CD4-positive, alpha-beta T cell treated with Interleukin-10 for 1 hour (primary cell): ENCODE measurements at regions not wholly inside any gene's neighbourhood (a gene's known extent, or its start where the extent isn't known, plus 50 kb on each side); places are given as distances from the start of the nearest gene placed in this dataset.
"Not testable (repeated sequence)": the region's sequence is repeated elsewhere in the genome, so short reads cannot be mapped to it uniquely, and the experiment has no call there.

ENCODE experiments used
- DNase-seq: peaks from one replicate; pipeline ENCODE4 v3.0.0-alpha.2; 2020

DNA sequence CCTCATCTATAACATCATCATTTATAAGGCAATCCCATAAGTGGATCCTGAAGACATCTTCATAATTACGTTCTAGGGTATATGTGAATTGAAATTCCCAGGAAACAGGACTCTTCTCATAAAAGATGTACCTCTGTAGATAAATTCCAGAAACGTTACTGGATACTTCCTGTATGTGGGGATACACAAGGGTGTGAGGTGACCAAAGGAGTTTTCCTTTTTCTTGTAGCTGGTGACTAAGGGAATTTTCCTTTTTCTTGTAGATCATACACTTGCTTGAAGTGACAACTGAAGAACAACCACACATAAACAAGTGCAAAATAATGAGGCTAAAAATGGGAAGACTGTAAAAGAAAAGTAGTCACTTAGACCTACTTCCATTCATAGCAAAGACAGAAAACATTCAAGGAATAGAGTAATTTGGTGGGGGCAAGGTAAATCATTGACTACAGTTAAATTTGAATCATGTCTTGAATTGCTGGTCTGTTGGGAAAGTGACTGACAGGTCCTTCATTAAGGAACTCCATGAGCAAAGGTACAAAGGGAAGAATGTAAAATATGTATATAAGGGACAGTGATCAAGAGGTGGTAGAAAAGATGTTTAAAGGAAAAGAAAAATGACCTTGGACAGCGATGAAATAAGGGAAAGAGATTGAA, 53.2 kb upstream of the UBE2E3 start:
- no peak for DNase-seq

DNA sequence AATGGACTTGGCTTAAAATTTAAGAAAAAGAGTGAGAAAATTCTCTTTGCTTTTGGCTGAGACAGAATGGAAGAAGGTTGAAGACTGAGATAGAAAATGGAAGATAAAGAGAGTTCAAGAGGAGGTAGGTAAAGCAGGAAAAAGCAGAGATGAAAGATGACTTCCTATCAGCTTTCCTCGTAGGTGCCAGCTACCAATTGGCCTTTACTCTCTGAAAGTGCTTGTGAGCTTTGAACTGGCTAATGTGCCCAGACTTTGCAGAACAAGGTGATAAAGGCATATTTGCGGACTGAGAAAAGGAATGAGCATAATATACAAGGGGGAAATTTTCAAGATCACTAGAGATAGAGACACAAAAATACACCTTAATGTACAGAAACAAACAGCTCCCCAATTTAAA, 54.7 kb upstream of the UBE2E3 start:
- no peak for DNase-seq

DNA sequence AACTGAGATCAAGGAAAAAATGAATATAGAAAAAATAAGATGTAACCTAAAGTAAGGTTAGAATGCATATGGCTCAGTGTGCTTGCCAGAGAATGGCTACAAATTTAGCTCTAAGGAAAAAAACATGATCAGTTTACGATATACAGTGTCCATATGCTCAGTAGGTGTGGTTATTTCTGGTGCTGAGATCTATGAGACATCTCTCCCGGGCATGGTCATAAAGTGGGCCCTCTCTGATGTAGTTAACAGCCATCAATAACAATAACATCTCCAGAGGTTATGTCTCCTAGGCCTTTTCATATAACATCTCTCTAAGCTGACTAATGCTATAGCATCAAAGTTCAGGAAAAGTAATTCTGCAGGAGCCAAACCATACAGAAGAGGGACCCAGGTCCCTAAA, 56.3 kb upstream of the UBE2E3 start:
- DNase-seq: no peak

DNA sequence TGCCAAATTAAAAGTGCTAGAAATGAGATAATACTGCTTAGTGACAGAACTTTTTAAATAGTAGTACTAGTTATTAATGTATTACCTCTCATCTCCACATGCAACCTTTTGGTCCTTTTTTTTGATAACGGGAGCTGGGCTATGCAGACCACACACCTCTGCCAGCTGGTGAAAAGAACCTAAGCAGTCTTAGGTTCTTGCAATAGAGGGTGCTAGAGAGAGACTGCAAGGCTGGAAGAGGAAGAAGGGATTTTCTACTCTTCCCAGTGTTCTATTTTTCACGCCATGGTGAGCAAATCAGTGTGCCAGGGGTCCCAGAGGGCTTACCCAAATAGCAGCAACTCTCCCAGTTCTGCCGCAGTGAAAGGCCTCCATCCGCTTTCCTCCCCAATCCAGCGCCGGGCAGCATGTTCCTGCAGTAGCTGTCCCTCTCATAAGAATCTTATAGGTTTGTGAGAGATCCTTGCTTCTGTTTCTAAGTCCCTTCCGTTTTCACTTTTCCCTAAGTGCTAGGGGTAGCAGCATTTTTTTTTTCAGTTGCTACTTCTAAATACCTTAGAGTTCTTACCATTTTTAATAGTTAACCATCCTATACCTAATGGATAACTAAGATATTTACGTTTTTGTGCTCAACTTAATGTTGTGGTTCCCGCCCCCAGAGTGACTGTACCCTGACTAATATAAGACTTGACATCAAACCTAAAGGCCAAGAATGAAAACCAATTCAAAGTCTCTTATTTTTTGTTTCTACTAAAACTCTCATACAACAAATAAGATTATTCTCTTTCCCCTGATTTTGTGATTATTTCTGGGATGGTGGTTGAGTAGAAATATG, 69.4 kb upstream of the UBE2E3 start:
- no peak for DNase-seq

DNA sequence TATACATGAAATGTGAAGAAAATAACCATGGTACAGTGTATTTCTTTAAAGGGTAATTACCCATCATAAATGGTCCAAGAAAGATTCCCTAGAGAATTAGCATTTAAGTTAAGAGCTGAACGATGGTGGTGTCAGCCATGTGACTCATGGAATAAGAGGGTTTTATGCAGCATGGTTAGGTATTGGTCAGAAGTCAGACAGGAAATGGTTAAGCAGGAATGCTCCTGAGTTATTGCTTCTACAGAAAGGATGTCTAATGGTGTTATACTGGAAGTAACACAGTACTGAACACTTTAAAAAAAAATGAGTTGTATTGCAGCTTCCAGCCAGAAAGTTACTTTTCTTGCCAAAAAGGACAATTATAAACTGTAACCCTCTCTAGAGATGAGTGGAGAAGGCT, 72.7 kb upstream of the UBE2E3 start:
- no peak for DNase-seq

DNA sequence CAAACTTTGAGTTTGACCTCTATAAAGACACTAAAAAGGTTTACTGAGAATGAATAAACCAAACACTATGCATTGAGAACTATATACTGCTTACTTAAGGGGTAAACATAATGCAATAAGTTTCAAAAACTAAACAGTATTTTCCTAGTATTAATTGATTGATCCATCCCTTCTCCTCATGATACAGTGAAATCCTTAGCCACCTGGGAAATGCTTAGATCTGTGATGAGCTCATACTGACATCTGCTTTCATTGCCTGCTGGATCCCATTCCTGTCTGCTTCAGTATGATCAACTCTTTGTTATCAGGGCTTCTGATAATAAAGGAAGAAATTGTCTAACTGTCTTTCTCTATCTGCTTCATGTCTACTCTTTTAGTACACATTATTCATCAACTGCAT, 74.9 kb upstream of the UBE2E3 start:
- no peak for DNase-seq

DNA sequence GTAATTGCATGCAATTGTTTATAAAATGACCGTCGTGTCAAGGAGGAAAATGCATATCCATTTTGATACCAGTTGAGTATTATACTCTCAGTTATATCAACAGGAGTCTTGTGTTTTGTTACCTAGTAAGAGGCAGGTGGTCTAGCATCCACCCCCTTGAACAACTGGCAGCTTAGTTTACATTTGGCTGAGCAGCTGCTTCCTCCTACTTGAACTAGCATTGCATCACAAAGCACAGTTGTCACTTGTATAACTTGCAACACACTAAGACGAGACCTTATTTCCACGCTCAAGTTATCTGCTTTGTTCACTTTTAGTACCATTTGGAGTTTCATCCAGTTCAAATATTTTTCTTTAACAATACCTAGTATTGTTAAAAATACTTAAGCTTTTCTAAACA, 75.4 kb upstream of the UBE2E3 start:
- no peak for DNase-seq

DNA sequence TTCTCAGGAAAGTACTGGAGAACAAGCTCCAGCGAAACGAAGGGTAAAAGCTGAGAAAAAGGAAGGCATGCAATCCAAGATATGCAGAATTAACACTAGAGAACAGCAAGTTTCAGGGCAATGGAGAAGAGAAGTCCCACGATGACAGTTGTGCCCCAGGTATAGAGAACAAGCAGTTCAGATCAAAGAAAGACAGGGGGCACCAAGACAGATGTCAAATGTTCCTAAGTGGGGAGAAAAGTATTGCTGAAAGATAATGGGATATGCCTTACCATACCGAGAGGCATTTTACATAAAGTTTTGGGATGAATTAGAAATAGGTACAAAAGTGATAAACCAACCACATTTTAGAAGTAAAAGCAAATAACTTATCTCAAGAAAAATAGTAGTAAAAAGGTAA, 79.1 kb upstream of the UBE2E3 start:
- no peak for DNase-seq

DNA sequence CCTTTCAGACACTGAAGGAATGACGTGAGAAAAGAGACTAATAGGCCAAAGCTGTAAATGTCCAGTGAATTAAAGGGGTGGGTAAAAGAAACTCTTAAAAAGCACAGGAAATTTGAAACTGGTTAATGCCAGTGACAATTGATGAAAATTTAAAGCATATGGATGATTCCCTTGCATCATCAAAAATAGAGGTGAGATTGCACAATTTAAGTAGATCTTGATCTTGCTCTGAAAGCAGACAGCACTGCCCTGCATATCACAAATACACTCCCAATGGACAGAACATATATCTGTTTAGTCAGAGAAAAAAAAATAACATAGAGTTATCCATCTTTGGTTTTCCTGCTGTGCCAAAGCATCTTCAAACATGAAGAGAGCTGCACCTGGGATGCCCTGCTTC, 86.7 kb upstream of the UBE2E3 start:
- DNase-seq: no peak

DNA sequence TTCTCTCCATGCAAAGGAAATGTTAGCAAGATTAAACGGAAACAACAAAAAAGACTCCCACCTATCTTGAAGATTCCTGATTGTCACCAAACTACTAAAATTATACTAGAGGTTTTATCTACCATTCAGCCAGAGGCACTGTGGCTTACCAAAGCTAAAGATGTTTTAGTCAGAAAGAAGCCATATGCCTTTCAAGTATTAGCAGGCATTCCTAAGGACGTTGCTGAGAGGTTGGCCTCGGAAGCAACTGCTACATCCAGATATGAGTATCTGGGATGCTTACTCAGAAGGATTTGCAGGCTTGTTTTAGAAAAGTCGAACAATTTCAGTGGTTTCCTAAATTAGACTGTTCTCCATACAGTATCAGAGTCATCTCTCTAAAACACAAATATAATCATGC, 88.3 kb upstream of the UBE2E3 start:
- no peak for DNase-seq

DNA sequence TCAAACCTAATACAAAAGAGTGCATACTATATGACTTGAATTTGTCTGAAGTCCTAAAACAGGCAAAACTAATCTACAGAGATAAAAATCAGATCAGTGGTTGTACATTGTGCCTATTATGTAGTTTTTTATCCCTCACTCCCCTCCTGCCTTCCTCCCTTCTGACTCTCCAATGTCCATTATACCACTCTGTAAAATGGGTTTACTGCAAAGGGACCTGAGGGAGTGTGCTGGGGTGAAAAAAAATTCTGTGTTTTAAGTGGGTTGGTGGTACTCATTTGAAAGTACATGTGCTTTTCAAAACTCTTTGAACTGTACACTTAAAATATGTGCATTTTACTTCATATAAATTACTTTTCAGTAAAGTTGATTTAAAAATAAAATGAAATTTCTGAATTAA, 89.0 kb upstream of the UBE2E3 start:
- no peak for DNase-seq

DNA sequence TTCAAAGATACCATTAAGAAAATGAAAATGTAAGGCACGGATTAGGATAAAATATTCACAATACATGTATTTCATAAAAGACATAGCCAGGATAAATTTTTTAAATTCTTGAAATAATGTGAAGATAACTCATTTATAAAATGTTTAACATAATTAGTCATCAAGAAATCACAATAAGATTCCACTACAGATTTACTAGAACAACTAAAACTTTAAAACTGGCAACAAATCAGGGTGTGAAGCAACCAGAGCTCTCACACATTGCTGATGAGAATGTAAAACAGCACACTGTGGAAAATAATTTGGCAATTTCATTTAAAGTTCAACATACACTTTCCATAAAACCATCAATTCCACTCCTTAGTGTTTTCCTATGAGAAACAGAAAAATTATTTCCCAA, 89.6 kb upstream of the UBE2E3 start:
- no peak for DNase-seq

DNA sequence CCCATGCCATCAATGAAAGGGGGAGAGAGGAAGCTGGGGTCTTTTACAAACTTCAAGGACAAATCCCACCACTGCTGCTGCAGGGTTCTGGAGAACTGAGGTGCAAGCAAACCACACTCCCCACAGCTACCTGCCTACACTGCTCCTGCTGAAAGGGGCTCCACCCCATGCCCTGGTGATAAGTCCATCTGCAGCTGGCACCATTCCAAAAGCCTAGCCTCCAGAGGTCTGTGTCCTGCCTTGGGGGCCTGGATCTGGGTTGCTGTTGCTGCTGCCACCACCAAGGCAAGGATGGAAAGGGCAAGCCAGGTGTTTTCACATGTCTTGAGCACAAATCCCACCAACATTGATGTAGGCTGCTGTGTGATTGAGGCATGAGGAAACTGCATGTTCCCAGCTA, 97.4 kb upstream of the UBE2E3 start:
- no peak for DNase-seq

DNA sequence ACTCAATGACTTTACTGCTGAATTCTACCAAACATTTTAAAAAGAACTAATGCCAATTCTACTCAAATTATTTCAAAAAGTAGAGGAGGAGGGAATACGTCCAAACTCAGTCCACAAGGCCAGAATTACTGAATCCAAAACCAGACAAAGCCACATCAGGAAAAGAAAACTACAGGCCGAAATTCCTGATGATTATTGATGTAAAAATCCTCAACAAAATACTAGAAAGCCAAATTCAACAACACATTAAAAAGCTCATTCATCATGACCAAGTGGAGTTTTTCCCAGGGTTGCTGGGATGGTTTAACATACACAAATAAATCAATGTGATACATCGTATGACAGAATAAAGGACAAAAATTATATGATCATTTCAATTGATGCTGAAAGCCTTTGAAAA, 103.9 kb upstream of the UBE2E3 start:
- DNase-seq: no peak

DNA sequence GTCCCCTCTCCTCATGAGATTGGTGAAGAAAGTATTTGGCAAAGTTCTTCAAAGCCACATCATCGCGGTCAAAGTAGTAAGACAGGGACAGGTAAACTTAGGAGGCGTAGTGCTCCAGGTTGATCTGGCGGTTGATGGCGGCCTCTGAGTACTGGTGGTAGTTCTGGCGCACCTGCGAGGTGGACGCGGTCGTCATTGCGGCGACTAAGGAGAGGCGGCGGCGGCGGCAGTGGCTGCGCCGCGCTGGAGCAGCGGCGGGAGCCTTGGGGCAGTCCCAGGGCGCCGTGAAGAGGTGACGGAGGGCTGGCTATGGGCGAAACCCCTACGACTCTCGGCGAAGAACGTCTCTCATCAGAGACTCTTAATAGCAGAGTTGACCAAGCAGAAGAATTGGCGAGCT, 107.2 kb upstream of the UBE2E3 start:
- DNase-seq: no peak

DNA sequence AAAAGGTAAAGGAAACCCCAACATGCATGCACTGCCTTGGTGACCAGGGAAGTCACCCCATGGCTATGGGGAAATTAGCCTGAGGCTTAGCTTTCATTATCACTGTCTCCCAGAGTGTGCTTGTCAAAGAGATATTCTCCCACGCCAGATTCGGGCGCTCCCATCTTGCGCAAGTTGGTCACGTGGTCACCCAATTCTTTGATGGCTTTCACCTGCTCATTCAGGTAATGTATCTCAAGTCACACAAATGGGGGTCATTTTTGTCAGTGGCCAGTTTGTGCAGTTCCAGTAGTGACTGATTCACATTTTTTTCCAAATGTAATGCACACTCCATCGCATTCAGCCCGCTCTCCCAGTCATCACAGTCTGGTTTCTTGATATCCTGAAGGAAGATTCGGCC, 107.6 kb upstream of the UBE2E3 start:
- DNase-seq: not testable (repeated sequence)

DNA sequence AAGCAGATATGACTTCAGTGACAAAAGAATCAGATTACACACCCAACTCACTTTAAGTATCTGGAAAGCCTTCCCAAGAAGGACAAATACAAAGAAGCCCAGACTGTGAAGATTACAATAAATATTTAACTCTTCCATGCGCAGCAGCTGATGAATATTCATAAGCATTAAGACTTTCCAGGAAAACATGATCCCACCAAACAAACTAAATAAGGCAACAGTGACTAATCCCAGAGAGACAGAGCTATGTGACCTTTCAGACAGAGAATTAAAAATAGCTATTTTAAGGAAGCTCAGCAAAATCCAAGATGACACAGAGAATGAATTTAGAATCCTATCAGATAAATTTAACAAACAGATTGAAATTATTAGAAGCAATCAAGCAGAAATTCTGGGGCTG, 108.2 kb upstream of the UBE2E3 start:
- DNase-seq: no peak

DNA sequence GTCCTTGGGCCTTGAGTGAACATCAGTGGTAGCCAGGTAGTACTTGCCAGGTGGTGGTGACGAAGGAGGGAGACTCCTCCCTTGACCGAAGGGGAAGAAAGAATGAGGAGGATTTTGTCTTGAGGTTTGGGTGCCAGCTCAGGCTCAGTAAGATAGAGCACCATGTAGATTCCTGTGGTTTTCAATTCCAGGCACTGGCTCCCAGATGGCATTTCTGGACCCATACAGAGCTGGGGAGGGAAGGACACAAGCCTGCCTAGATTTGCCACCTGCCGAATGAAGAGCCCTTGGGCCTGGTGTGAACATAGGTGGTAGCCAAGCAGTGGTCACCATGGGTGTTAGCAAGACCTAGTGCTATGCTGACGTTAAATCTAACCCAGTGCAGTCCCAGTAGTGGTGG, 108.8 kb upstream of the UBE2E3 start:
- no peak for DNase-seq

DNA sequence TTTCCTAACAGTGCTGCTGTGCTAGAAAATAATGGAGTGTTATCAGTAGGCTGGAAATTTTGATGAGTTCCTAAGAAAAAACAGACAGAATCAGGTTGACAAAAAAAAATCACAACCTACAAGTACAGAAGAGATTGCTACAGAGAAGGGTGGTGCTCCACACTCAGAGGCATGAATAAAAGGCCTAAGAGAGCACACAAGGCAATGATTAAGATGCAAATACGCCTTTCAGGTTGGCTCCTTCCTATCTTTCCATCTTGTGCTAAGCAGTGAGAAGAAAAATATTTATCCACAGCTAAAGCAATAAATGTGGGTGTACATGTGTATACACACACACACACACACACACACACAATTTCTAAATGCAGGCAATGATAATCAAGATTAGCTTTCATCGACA, 130.6 kb upstream of the UBE2E3 start:
- no peak for DNase-seq

DNA sequence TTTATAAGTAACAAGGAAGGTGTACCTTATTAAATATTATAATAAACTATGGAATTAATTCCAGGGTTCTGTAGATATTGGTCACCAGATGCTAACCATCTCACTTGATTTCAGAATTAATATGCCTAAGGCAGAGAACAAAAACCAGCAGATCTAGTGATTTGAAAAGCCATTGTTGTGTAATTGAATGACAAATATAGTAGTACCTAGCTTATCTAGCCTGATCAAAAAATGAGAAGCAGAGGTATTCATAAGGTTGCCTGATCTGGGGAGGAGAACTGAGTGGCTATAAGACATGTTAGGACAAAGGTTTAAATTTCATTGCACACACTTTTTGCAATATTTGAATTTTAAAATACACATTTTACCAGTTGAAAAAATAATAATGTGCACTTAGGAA, 132.0 kb upstream of the UBE2E3 start:
- DNase-seq: no peak

DNA sequence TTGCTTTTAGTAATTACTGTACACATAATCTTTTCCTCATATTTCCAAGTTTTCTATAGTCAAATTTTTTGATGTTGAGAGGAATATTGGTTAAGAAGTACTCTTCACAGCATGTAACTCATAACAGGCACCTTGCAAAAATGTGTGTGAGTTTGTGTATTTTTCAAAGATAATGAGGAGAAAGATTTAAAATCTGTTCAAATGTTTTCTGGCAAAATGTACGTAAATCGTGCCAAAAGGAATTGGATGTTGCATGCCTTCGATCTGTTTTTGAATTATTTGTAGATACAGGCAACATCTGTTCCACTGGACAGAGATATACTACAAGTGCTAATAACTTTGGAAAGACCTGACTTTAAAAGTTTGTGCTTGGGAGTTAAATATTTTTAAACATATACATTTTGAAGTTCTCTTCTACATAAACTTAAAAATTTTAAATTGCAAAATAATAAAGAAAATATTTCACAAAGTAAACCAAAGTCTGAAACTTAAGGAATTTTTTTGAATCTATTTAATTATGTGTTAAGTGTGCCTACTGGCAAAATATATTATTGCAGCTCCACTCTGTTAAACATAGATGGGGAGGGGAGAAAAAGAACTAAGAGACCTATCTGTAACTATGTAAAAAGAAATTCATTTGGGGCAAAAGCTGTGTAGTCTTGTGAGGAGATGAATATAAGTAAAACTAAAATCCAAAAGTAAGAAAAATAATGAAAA, 133.5 kb upstream of the UBE2E3 start:
- no peak for DNase-seq

DNA sequence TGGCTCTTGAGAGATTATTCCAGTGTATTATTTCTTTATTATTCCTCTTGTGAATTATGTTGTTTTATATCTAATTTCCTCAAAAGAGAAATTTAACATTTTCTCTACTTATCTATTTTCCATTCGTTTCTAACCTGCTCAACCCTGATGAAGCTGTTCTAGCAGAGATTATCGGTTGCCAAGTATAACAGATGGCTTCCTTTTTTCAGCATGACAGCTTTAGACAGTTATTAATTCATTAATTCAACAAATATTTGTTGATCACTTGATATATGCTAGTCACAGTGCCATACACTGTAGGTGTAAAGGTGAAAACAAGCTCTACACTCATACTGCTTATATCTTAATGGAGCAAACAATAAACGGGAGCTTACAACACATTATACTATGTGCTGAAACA, 137.9 kb upstream of the UBE2E3 start:
- no peak for DNase-seq

DNA sequence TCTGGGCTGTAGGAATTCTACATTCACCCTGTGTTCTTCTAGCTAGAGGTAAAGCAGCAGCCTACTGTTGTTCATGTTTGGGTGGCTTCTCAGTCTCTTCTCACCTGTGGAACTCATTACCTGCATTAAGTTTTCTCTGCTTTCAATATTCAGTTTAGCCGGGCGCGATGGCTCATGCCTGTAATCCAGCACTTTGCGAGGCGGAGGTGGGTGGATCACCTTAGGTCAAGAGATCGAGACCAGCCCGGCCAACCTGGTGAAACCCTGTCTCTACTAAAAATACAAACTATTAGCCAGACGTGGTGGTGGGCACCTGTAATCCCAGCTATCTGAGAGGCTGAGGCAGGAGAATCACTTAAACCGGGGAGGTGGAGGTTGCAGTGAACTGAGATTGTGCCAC, 139.8 kb upstream of the UBE2E3 start:
- no peak for DNase-seq

DNA sequence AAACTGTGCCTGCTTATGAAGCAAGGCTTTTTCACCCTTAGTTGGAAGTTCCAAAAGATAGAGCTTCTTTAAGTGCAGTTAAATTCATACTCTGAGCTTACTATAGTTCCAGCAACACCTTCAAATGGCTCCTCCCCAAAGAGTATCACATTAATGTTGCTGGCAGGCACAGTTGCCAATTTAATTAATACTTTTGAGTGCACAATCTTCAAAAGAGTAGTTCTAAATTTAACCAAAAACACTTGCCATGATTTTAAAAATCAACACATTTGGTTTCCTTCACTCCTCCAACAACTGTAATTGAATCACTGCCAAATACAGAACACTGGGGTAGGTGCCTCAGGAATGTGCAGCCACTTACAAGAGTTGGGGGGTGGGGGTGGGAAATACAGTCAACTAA, 150.6 kb upstream of the UBE2E3 start:
- DNase-seq: no peak
